ENCODE measurements at regions not wholly inside any gene's neighbourhood (a gene's known extent, or its start where the extent isn't known, plus 50 kb on each side); places are given as distances from the start of the nearest gene placed in this dataset.
A peak's percentile ranks its signal among the peaks of the same experiment; 100 is the strongest.

- no peak for DNase-seq (ENCODE audit: unreplicated experiment)
- intact Hi-C loops (cut with micrococcal nuclease) = no loop called here
- ChIA-PET POLR2A (no interaction called here), CTCF (interaction anchor here (0.7 kb wide), 1 partner anchor 90 kb away, joined by 3 read pairs; no protein-coding TSS in a partner anchor)
- Mint-ChIP-seq H3K9me3 (ENCODE audit: unreplicated experiment) (peaks cover 19% of the 10 kb centered on the region), H3K4me3 (ENCODE audit: unreplicated experiment) (no peak overlapping the region), H3K4me1 (ENCODE audit: insufficient read depth, unreplicated experiment) (no peaks in the 10 kb centered on the region), H3K27ac (ENCODE audit: low read depth, unreplicated experiment) (no peak overlapping the region), H3K27me3 (ENCODE audit: insufficient read depth, unreplicated experiment) (no peaks in the 10 kb centered on the region), H3K36me3 (ENCODE audit: insufficient read depth, unreplicated experiment) (no peaks in the 10 kb centered on the region)
- TF ChIP-seq CTCF (IDR thresholded peaks at IDR 0.05; ENCODE audit: unreplicated experiment) = no peak
- BruUV-seq (replicated peaks) = no TSS peak
Observed at GRCh38 chr15:54850101-54850500, 346.6 kb downstream of the RSL24D1 start.

GRCh38 chr15:54843006-54843405 lies 353.7 kb downstream of the RSL24D1 start:
- Mint-ChIP-seq H3K4me1 (ENCODE audit: insufficient read depth, unreplicated experiment) (no peaks in the 10 kb centered on the region), H3K36me3 (ENCODE audit: insufficient read depth, unreplicated experiment) (no peaks in the 10 kb centered on the region), H3K27me3 (ENCODE audit: insufficient read depth, unreplicated experiment) (peaks cover 18% of the 10 kb centered on the region), H3K9me3 (ENCODE audit: unreplicated experiment) (no peaks in the 10 kb centered on the region), H3K27ac (ENCODE audit: low read depth, unreplicated experiment) (no peak overlapping the region), H3K4me3 (ENCODE audit: unreplicated experiment) (no peak overlapping the region)
- no peak for DNase-seq (ENCODE audit: unreplicated experiment)
- intact Hi-C loops (cut with micrococcal nuclease) = no loop called here
- POLR2A ChIA-PET = no interaction called here
- TF ChIP-seq CTCF (IDR thresholded peaks at IDR 0.05; ENCODE audit: unreplicated experiment) = no peak
- no TSS peak for BruUV-seq (replicated peaks)
- CTCF ChIA-PET = interaction anchor here (0.7 kb wide), 1 partner anchor 208 kb away, joined by 3 read pairs; no protein-coding TSS in a partner anchor

- DNase-seq (ENCODE audit: unreplicated experiment) = no peak
- Mint-ChIP-seq H3K27ac (ENCODE audit: low read depth, unreplicated experiment) (no peak overlapping the region), H3K4me3 (ENCODE audit: unreplicated experiment) (no peak overlapping the region), H3K36me3 (ENCODE audit: insufficient read depth, unreplicated experiment) (no peaks in the 10 kb centered on the region), H3K4me1 (ENCODE audit: insufficient read depth, unreplicated experiment) (no peaks in the 10 kb centered on the region), H3K27me3 (ENCODE audit: insufficient read depth, unreplicated experiment) (peaks cover 18% of the 10 kb centered on the region), H3K9me3 (ENCODE audit: unreplicated experiment) (no peaks in the 10 kb centered on the region)
- TF ChIP-seq CTCF (IDR thresholded peaks at IDR 0.05; ENCODE audit: unreplicated experiment) = no peak
- intact Hi-C loops (cut with micrococcal nuclease) = no loop called here
- POLR2A ChIA-PET = interaction anchor here (0.7 kb wide), 1 partner anchor 11 kb away, joined by 3 read pairs; no protein-coding TSS in a partner anchor
- CTCF ChIA-PET = interaction anchor here (0.8 kb wide), 1 partner anchor 31 kb away, joined by 3 read pairs; no protein-coding TSS in a partner anchor
- BruUV-seq (replicated peaks) = no TSS peak
Observed at GRCh38 chr15:54841701-54842305, 354.9 kb downstream of the RSL24D1 start.

- BruUV-seq (replicated peaks) = no TSS peak
- DNase-seq (ENCODE audit: unreplicated experiment) = peak; percentile 6
- Mint-ChIP-seq H3K27me3 (ENCODE audit: insufficient read depth, unreplicated experiment) (peaks cover 18% of the 10 kb centered on the region), H3K4me1 (ENCODE audit: insufficient read depth, unreplicated experiment) (no peaks in the 10 kb centered on the region), H3K27ac (ENCODE audit: low read depth, unreplicated experiment) (no peak overlapping the region), H3K9me3 (ENCODE audit: unreplicated experiment) (peaks cover 1% of the 10 kb centered on the region), H3K36me3 (ENCODE audit: insufficient read depth, unreplicated experiment) (no peaks in the 10 kb centered on the region), H3K4me3 (ENCODE audit: unreplicated experiment) (no peak overlapping the region)
- POLR2A ChIA-PET = interaction anchor here (0.6 kb wide), 1 partner anchor 148 kb away, joined by 3 read pairs; no protein-coding TSS in a partner anchor
- no peak for TF ChIP-seq CTCF (IDR thresholded peaks at IDR 0.05; ENCODE audit: unreplicated experiment)
- CTCF ChIA-PET = interaction anchor here (0.6 to 0.8 kb wide), 3 partner anchors 30 to 738 kb away, joined by 3 to 4 read pairs (median 4); no protein-coding TSS in a partner anchor
- intact Hi-C loops (cut with micrococcal nuclease) = no loop called here
Observed at GRCh38 chr15:54840621-54841398, 355.9 kb downstream of the RSL24D1 start.
